Activated T-helper 2 cell treated with anti-CD3 and anti-CD28 coated beads, Interferon-gamma antibody, Interleukin-2, Interleukin-4, amounts not matched to agents 10 μg/mL and 5 μg/mL and 100 μg/mL, durations not matched to agents 14 hours and 24 hours and 36 hours (primary cell): ENCODE measurements at regions not wholly inside any gene's neighbourhood (a gene's known extent, or its start where the extent isn't known, plus 50 kb on each side); places are given as distances from the start of the nearest gene placed in this dataset.

Source experiments
- DNase-seq: peaks from one replicate; pipeline ENCODE4 v3.0.0; 2021; ENCODE audit warnings: low spot score
- H3K27ac Mint-ChIP-seq: one replicate; pipeline ENCODE4 v1.8.0; 2021; ENCODE audit warnings: mixed read lengths
- H3K27me3 Mint-ChIP-seq: one replicate; pipeline ENCODE4 v1.8.0; 2021; ENCODE audit warnings: low read depth, mixed read lengths
- H3K36me3 Mint-ChIP-seq: one replicate; pipeline ENCODE4 v1.8.0; 2021; ENCODE audit warnings: low read depth, mixed read lengths
- H3K4me1 Mint-ChIP-seq: one replicate; pipeline ENCODE4 v1.8.0; 2021; ENCODE audit warnings: low read depth, mixed read lengths
- H3K4me3 Mint-ChIP-seq: one replicate; pipeline ENCODE4 v1.8.0; 2021; ENCODE audit warnings: low read depth, mild to moderate bottlenecking, moderate library complexity, mixed read lengths
- H3K9me3 Mint-ChIP-seq: one replicate; pipeline ENCODE4 v1.8.0; 2021; ENCODE audit warnings: mixed read lengths
- intact Hi-C: fragments of 100-400 bp; cut with micrococcal nuclease; formaldehyde crosslinking; loops from one replicate; pipeline ENCODE4 v1.15.1; 2023

GRCh38 chr2:19209575-19210341 lies 148.7 kb downstream of the OSR1 start:
- Mint-ChIP-seq H3K27ac (no peak overlapping the region), H3K36me3 (no peaks in the 10 kb centered on the region), H3K9me3 (no peaks in the 10 kb centered on the region), H3K4me3 (no peak overlapping the region), H3K27me3 (no peaks in the 10 kb centered on the region), H3K4me1 (no peaks in the 10 kb centered on the region)
- intact Hi-C loops: no loop called here
- no peak for DNase-seq

- Mint-ChIP-seq H3K27ac (no peak overlapping the region), H3K27me3 (no peaks in the 10 kb centered on the region), H3K9me3 (no peaks in the 10 kb centered on the region), H3K4me1 (no peaks in the 10 kb centered on the region), H3K36me3 (no peaks in the 10 kb centered on the region), H3K4me3 (no peak overlapping the region)
- DNase-seq: no peak
- intact Hi-C loops: no loop called here
These were observed 149.8 kb downstream of the OSR1 start for GRCh38 chr2:19208479-19209199.

GRCh38 chr2:19207452-19207851 lies 151.0 kb downstream of the OSR1 start:
- intact Hi-C loops: no loop called here
- H3K27ac Mint-ChIP-seq: no peak overlapping the region
- no peaks in the 10 kb centered on the region for H3K36me3 Mint-ChIP-seq
- H3K9me3 Mint-ChIP-seq: no peaks in the 10 kb centered on the region
- DNase-seq: no peak
- no peak overlapping the region for H3K4me3 Mint-ChIP-seq
- no peaks in the 10 kb centered on the region for H3K27me3 Mint-ChIP-seq
- no peaks in the 10 kb centered on the region for H3K4me1 Mint-ChIP-seq

- Mint-ChIP-seq H3K9me3 (no peaks in the 10 kb centered on the region), H3K27ac (no peak overlapping the region), H3K36me3 (no peaks in the 10 kb centered on the region), H3K4me1 (no peaks in the 10 kb centered on the region), H3K4me3 (no peak overlapping the region), H3K27me3 (no peaks in the 10 kb centered on the region)
- intact Hi-C loops: no loop called here
- no peak for DNase-seq
These were observed 152.4 kb downstream of the OSR1 start for GRCh38 chr2:19205983-19206533.

- H3K36me3 Mint-ChIP-seq: no peaks in the 10 kb centered on the region
- H3K4me1 Mint-ChIP-seq: no peaks in the 10 kb centered on the region
- DNase-seq: no peak
- intact Hi-C loops: no loop called here
- H3K27me3 Mint-ChIP-seq: no peaks in the 10 kb centered on the region
- no peak overlapping the region for H3K27ac Mint-ChIP-seq
- no peak overlapping the region for H3K4me3 Mint-ChIP-seq
- no peaks in the 10 kb centered on the region for H3K9me3 Mint-ChIP-seq
These were observed 154.6 kb downstream of the OSR1 start for GRCh38 chr2:19203866-19204265.

- intact Hi-C loops: no loop called here
- H3K4me1 Mint-ChIP-seq: no peaks in the 10 kb centered on the region
- DNase-seq: no peak
- H3K9me3 Mint-ChIP-seq: no peaks in the 10 kb centered on the region
- no peak overlapping the region for H3K4me3 Mint-ChIP-seq
- H3K27ac Mint-ChIP-seq: no peak overlapping the region
- no peaks in the 10 kb centered on the region for H3K27me3 Mint-ChIP-seq
- no peaks in the 10 kb centered on the region for H3K36me3 Mint-ChIP-seq
These were observed 156.4 kb downstream of the OSR1 start for GRCh38 chr2:19201911-19202462.

GRCh38 chr2:19198381-19198780 lies 160.0 kb downstream of the OSR1 start:
- no peaks in the 10 kb centered on the region for H3K4me1 Mint-ChIP-seq
- H3K4me3 Mint-ChIP-seq: no peak overlapping the region
- H3K27me3 Mint-ChIP-seq: no peaks in the 10 kb centered on the region
- no peaks in the 10 kb centered on the region for H3K9me3 Mint-ChIP-seq
- no peak for DNase-seq
- intact Hi-C loops: no loop called here
- H3K36me3 Mint-ChIP-seq: no peaks in the 10 kb centered on the region
- H3K27ac Mint-ChIP-seq: no peak overlapping the region

- intact Hi-C loops: no loop called here
- no peak for DNase-seq
- Mint-ChIP-seq H3K9me3 (no peaks in the 10 kb centered on the region), H3K4me1 (no peaks in the 10 kb centered on the region), H3K4me3 (no peak overlapping the region), H3K27me3 (no peaks in the 10 kb centered on the region), H3K27ac (no peak overlapping the region), H3K36me3 (no peaks in the 10 kb centered on the region)
These were observed 162.8 kb downstream of the OSR1 start for GRCh38 chr2:19195661-19196060.

- Mint-ChIP-seq H3K36me3 (no peaks in the 10 kb centered on the region), H3K4me1 (no peaks in the 10 kb centered on the region), H3K4me3 (no peak overlapping the region), H3K9me3 (no peaks in the 10 kb centered on the region), H3K27ac (no peak overlapping the region), H3K27me3 (no peaks in the 10 kb centered on the region)
- no peak for DNase-seq
- intact Hi-C loops: no loop called here
These were observed 169.0 kb downstream of the OSR1 start for GRCh38 chr2:19189391-19189790.

GRCh38 chr2:19187323-19188020 lies 171.0 kb downstream of the OSR1 start:
- Mint-ChIP-seq H3K9me3 (no peaks in the 10 kb centered on the region), H3K27me3 (no peaks in the 10 kb centered on the region), H3K36me3 (no peaks in the 10 kb centered on the region), H3K4me1 (no peaks in the 10 kb centered on the region), H3K27ac (no peak overlapping the region), H3K4me3 (no peak overlapping the region)
- intact Hi-C loops: no loop called here
- no peak for DNase-seq

GRCh38 chr2:19185086-19185485 lies 173.3 kb downstream of the OSR1 start:
- Mint-ChIP-seq H3K4me3 (no peak overlapping the region), H3K4me1 (no peaks in the 10 kb centered on the region), H3K36me3 (no peaks in the 10 kb centered on the region), H3K27me3 (no peaks in the 10 kb centered on the region), H3K9me3 (peaks cover 3% of the 10 kb centered on the region), H3K27ac (no peak overlapping the region)
- intact Hi-C loops: no loop called here
- no peak for DNase-seq

GRCh38 chr2:19178175-19178574 lies 180.2 kb downstream of the OSR1 start:
- H3K27ac Mint-ChIP-seq: no peak overlapping the region
- H3K4me1 Mint-ChIP-seq: no peaks in the 10 kb centered on the region
- H3K9me3 Mint-ChIP-seq: peaks cover 3% of the 10 kb centered on the region
- no peaks in the 10 kb centered on the region for H3K27me3 Mint-ChIP-seq
- DNase-seq: no peak
- H3K36me3 Mint-ChIP-seq: no peaks in the 10 kb centered on the region
- intact Hi-C loops: no loop called here
- H3K4me3 Mint-ChIP-seq: no peak overlapping the region
